ENCODE measurements at regions not wholly inside any gene's neighbourhood (a gene's known extent, or its start where the extent isn't known, plus 50 kb on each side); places are given as distances from the start of the nearest gene placed in this dataset.

DNA sequence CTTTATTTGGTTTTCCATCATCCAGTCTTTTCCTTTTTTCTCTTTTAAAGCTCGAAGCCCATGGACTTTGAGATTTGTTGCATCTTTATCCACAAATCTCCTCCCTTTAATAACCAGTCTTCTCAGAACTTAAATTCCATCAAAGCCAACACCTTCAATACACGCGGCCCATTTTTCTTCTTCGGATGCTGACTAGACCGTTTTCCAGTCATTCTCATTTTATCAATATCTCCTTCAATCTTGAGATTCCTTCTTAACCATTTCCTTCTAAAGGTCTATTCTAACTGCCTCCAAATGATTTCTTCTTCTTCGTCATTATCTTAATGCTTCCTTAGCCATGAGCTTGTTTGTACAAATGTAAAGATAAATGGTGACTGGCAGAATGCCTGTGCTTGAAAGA, 173.5 kb downstream of the BAMBI start:
- Mint-ChIP-seq H3K27ac (no peak overlapping the region), H3K9me3 (no peaks in the 10 kb centered on the region), H3K36me3 (no peaks in the 10 kb centered on the region), H3K4me1 (no peaks in the 10 kb centered on the region), H3K27me3 (peaks cover 11% of the 10 kb centered on the region), H3K4me3 (no peak overlapping the region)
- no peak for DNase-seq

- Mint-ChIP-seq H3K9me3 (peaks cover 8% of the 10 kb centered on the region), H3K27ac (no peak overlapping the region), H3K4me3 (no peak overlapping the region), H3K36me3 (no peaks in the 10 kb centered on the region), H3K4me1 (no peaks in the 10 kb centered on the region), H3K27me3 (peaks cover 11% of the 10 kb centered on the region)
- DNase-seq = no peak
Observed at GRCh38 chr10:28853195-28853594, 175.9 kb downstream of the BAMBI start.

DNA sequence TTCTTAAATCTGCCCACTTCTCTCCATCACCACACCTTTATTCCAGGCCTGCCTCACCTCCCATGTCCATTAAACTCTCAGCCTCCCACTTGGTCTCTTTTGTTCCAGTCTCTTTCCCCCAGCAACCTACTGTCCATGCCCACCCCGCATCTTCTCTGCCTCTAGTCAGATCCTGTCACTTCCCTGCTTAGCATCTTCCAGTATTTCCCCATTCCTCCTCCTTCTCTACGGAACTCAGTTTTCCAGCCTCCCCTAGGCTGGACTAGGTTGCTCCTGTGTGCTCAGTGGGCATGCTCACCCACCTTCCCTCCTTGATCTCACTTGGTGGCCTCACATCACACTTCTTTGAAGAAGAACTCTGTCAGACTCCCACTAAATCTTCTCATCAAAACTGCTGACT, 179.8 kb downstream of the BAMBI start:
- Mint-ChIP-seq H3K9me3 (peaks cover 8% of the 10 kb centered on the region), H3K4me3 (no peak overlapping the region), H3K36me3 (no peaks in the 10 kb centered on the region), H3K4me1 (no peaks in the 10 kb centered on the region), H3K27ac (no peak overlapping the region), H3K27me3 (peaks cover 20% of the 10 kb centered on the region)
- no peak for DNase-seq

GRCh38 chr10:28858646-28859045, 181.3 kb downstream of the BAMBI start:
- no peaks in the 10 kb centered on the region for H3K4me1 Mint-ChIP-seq
- H3K36me3 Mint-ChIP-seq = no peaks in the 10 kb centered on the region
- no peak for DNase-seq
- no peak overlapping the region for H3K4me3 Mint-ChIP-seq
- H3K9me3 Mint-ChIP-seq = peaks cover 8% of the 10 kb centered on the region
- peaks cover 10% of the 10 kb centered on the region for H3K27me3 Mint-ChIP-seq
- no peak overlapping the region for H3K27ac Mint-ChIP-seq

DNA sequence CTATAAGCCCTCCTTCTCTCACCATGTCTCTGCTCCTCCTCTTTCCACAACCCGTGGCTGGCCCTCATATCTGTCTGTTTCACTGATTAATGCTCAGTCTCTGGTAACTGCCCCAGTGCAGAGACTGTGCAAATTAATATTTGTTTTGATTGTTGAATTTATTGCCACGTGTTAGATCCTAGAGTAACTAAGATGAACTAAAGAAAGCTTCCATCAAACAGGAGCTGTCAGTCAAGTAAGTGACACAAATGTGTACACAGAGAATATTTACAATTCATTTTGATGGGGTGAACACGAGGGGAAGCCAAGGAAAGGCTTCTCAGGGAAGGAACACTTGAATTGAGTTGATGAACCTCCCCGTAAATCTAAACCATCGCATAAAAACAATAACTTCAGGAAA, 182.5 kb downstream of the BAMBI start:
- Mint-ChIP-seq H3K4me1 (no peaks in the 10 kb centered on the region), H3K27ac (no peak overlapping the region)

GRCh38 chr10:28862219-28862618, 184.9 kb downstream of the BAMBI start:
- Mint-ChIP-seq H3K27me3 (peaks cover 14% of the 10 kb centered on the region), H3K27ac (no peak overlapping the region)
- DNase-seq = no peak

More for the DNA sequence above, 182.5 kb downstream of the BAMBI start:
- H3K27me3 Mint-ChIP-seq = peaks cover 10% of the 10 kb centered on the region
- H3K36me3 Mint-ChIP-seq = no peaks in the 10 kb centered on the region
- H3K4me3 Mint-ChIP-seq = no peak overlapping the region
- peaks cover 8% of the 10 kb centered on the region for H3K9me3 Mint-ChIP-seq
- DNase-seq = no peak

GRCh38 chr10:28869606-28870201, 192.4 kb downstream of the BAMBI start:
- Mint-ChIP-seq H3K27ac (no peak overlapping the region), H3K9me3 (no peaks in the 10 kb centered on the region), H3K27me3 (peaks cover 7% of the 10 kb centered on the region), H3K36me3 (no peaks in the 10 kb centered on the region), H3K4me1 (no peaks in the 10 kb centered on the region), H3K4me3 (no peak overlapping the region)
- DNase-seq = no peak

More at GRCh38 chr10:28862219-28862618, 184.9 kb downstream of the BAMBI start:
- peaks cover 5% of the 10 kb centered on the region for H3K9me3 Mint-ChIP-seq
- no peaks in the 10 kb centered on the region for H3K4me1 Mint-ChIP-seq
- no peaks in the 10 kb centered on the region for H3K36me3 Mint-ChIP-seq
- H3K4me3 Mint-ChIP-seq = no peak overlapping the region

DNA sequence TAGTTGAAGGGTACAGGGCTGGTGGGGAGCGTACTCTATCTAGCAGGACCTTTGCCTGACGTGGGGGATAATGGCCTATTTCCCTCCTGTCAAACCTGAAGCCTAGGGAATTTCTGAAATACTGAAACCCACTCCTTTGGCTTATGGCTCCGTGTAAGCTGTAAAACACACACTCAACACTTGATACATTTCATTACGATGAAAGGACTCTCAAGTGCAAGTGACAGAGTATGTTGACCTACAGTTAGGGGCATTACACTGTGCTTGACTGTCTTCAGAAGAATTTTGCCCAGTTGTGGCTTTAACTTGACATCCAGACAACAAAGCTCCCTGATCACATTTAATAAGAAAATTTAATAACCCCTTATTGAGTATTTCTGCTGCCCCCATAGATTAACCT, 194.3 kb downstream of the BAMBI start:
- H3K27me3 Mint-ChIP-seq = peaks cover 3% of the 10 kb centered on the region
- no peak overlapping the region for H3K4me3 Mint-ChIP-seq
- no peak overlapping the region for H3K27ac Mint-ChIP-seq
- DNase-seq = no peak
- no peaks in the 10 kb centered on the region for H3K9me3 Mint-ChIP-seq
- no peaks in the 10 kb centered on the region for H3K4me1 Mint-ChIP-seq
- H3K36me3 Mint-ChIP-seq = no peaks in the 10 kb centered on the region

DNA sequence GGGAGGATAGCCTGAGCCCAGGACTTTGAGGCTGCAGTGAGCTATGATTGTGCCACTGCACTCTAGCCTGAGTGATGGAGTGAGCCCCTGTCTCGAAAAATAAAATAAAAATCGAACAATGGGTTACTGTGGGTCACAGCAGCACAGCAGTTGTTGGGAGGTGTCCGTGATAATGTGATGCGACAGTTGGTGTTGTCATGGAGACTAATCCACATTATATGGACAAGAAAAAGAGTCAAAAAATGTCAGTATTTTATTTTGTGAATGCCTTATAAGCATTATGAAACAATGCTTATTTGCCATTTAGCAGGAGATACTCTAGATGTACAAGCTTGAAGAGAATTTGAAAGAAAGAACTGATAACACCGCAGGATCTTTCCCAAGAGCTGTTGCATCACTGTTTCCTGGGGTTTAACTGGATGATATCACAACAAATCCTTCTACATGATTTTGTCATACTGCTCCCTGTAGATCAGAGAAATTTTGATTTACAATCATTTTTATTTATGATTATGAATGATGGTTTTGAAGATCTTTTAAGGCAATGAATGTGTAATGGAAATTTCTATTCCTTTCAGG, 195.4 kb downstream of the BAMBI start:
- H3K4me3 Mint-ChIP-seq = no peak overlapping the region
- no peak for DNase-seq
- H3K27ac Mint-ChIP-seq = no peak overlapping the region
- no peaks in the 10 kb centered on the region for H3K9me3 Mint-ChIP-seq
- H3K36me3 Mint-ChIP-seq = no peaks in the 10 kb centered on the region
- no peaks in the 10 kb centered on the region for H3K4me1 Mint-ChIP-seq
- peaks cover 3% of the 10 kb centered on the region for H3K27me3 Mint-ChIP-seq

- Mint-ChIP-seq H3K36me3 (no peaks in the 10 kb centered on the region), H3K4me3 (no peak overlapping the region), H3K27ac (no peak overlapping the region), H3K4me1 (no peaks in the 10 kb centered on the region), H3K9me3 (no peaks in the 10 kb centered on the region), H3K27me3 (peaks cover 10% of the 10 kb centered on the region)
- DNase-seq = no peak
Observed at GRCh38 chr10:28873540-28873939, 196.2 kb downstream of the BAMBI start.

DNA sequence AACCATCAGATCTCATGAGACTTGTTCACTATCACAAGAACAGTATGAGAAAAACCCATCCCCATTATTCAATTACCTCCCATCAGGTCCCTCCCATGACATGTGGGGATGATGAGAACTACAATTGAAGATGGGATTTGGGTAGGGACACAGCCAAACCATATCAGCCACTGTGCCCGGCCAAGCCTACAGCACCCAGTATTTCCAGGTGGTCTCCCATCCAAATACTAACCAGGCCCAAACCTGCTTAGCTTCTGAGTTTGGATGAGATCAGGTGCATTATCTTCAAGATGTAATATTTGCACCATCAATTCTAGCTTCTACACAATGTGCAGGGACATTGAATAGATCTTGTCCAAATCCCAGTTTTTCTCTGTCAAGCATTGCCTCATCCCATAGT, 196.9 kb downstream of the BAMBI start:
- no peaks in the 10 kb centered on the region for H3K36me3 Mint-ChIP-seq
- peaks cover 14% of the 10 kb centered on the region for H3K27me3 Mint-ChIP-seq
- DNase-seq = no peak
- H3K4me3 Mint-ChIP-seq = no peak overlapping the region
- H3K27ac Mint-ChIP-seq = no peak overlapping the region
- H3K9me3 Mint-ChIP-seq = no peaks in the 10 kb centered on the region
- H3K4me1 Mint-ChIP-seq = no peaks in the 10 kb centered on the region

DNA sequence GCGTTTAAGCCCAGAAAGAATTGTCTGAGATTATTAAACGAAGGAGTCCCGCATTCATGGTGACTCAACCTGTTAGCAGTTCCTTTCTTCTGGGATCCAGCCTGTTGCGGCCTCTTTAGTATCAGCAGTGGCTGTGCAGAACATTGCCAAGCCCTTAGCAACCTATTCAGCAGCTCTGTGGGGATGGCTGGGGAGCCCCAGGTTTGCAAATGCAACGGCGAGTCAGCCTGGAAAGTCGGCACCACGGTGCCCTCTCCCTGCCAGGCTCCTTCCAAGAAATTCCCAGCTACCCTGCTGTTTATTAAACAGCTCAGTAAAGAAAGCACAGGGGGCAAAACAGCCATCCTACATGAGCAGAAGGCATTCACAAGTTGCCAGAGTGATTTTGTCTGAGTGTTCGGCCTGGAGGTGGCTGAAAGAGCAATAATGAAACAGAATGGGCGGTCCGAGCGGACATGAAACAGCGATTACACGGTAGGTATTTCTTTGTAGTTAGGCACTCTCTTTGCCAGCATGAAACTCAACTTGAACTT, 198.3 kb downstream of the BAMBI start:
- no peak overlapping the region for H3K27ac Mint-ChIP-seq
- DNase-seq = no peak
- H3K4me3 Mint-ChIP-seq = no peak overlapping the region
- H3K9me3 Mint-ChIP-seq = no peaks in the 10 kb centered on the region
- no peaks in the 10 kb centered on the region for H3K36me3 Mint-ChIP-seq
- no peaks in the 10 kb centered on the region for H3K4me1 Mint-ChIP-seq
- H3K27me3 Mint-ChIP-seq = peaks cover 16% of the 10 kb centered on the region

DNA sequence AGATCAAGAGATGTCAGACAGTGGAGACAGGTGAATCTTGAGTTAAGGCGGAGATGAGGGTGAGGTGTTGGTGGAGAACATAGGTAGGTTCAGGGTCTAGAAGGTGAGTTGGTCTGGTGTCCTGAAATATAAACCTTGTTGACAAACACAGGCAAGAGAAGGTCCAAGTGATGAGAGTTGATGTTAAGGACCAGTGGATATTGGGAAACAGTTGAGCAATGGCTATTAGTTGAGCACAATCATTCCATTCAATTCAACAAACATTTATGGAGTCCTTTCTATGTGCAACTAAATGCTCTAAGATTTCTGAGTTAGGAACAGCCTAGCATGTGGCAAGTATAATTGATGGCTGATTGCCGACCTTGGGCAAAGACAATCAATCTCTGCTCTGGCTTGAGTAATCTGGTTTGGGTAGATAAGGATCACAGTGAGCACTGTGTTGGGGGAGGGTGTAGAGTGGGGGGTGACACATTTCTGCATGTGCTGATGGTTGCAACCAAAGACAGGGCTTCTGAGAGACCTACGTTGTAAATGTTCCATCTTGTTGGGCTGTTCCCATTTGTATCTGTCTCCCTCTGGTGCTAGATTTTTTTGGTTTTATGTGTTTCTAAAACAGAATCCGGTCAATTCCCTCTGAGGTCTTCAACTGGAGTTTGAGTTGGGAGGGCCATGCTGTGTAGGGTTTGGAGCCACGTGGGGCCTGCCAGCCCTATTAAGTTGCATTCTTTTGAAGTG, 201.1 kb downstream of the BAMBI start:
- Mint-ChIP-seq H3K4me3 (no peak overlapping the region), H3K27ac (no peak overlapping the region), H3K9me3 (no peaks in the 10 kb centered on the region), H3K27me3 (peaks cover 22% of the 10 kb centered on the region), H3K36me3 (no peaks in the 10 kb centered on the region), H3K4me1 (no peaks in the 10 kb centered on the region)
- DNase-seq = no peak

- no peak for DNase-seq
- Mint-ChIP-seq H3K27ac (no peak overlapping the region), H3K4me1 (no peaks in the 10 kb centered on the region), H3K4me3 (no peak overlapping the region), H3K27me3 (peaks cover 19% of the 10 kb centered on the region), H3K36me3 (no peaks in the 10 kb centered on the region), H3K9me3 (no peaks in the 10 kb centered on the region)
Observed at GRCh38 chr10:28879246-28879645, 201.9 kb downstream of the BAMBI start.

GRCh38 chr10:28879875-28880682, 202.8 kb downstream of the BAMBI start:
- no peak for DNase-seq
- no peaks in the 10 kb centered on the region for H3K9me3 Mint-ChIP-seq
- peaks cover 19% of the 10 kb centered on the region for H3K27me3 Mint-ChIP-seq
- no peak overlapping the region for H3K27ac Mint-ChIP-seq
- H3K4me3 Mint-ChIP-seq = no peak overlapping the region
- H3K4me1 Mint-ChIP-seq = no peaks in the 10 kb centered on the region
- no peaks in the 10 kb centered on the region for H3K36me3 Mint-ChIP-seq
